NCI-H1930 (cell line): ENCODE measurements at regions not wholly inside any gene's neighbourhood (a gene's known extent, or its start where the extent isn't known, plus 50 kb on each side); places are given as distances from the start of the nearest gene placed in this dataset.

ENCODE experiments used
- DNase-seq, 2 experiments: peaks; one replicate each; lab custom pipeline; 2025; lab: John Stamatoyannopoulos, UW

GRCh38 chr5:157913575-157913974, 54.6 kb upstream of the CLINT1 start:
- DNase-seq = no peak

GRCh38 chr5:157912621-157913325, 53.8 kb upstream of the CLINT1 start:
- DNase-seq = no peak

GRCh38 chr5:157911568-157911967, 52.6 kb upstream of the CLINT1 start:
- DNase-seq = no peak
